Lower lobe of right lung (tissue), 2 donors: ENCODE measurements at regions not wholly inside any gene's neighbourhood (a gene's known extent, or its start where the extent isn't known, plus 50 kb on each side); places are given as distances from the start of the nearest gene placed in this dataset.

Experiments used
- ATAC-seq, 2 donors: fragments of 200-7000 bp; cut with Tn5 transposase; one replicate each; pipeline ENCODE4 v1.9.1; 2020 to 2022; ENCODE audit warnings: mild to moderate bottlenecking in 2 of 2, moderate library complexity in 2 of 2
- DNase-seq: peaks from one replicate; pipeline ENCODE4 v3.0.0-alpha.2; 2020
- H3K27ac ChIP-seq: fragments of 200-600 bp; one replicate; pipeline ENCODE4 v1.8.0; 2022
- H3K27me3 ChIP-seq: fragments of 200-600 bp; one replicate; pipeline ENCODE4 v1.8.0; 2022; ENCODE audit warnings: low read depth
- H3K36me3 ChIP-seq: fragments of 200-600 bp; one replicate; pipeline ENCODE4 v1.8.0; 2022; ENCODE audit warnings: mild to moderate bottlenecking
- H3K4me1 ChIP-seq: fragments of 200-600 bp; one replicate; pipeline ENCODE4 v1.8.0; 2022
- H3K4me3 ChIP-seq: fragments of 200-600 bp; one replicate; pipeline ENCODE4 v1.8.0; 2022; ENCODE audit warnings: mild to moderate bottlenecking
- H3K9me3 ChIP-seq: fragments of 200-600 bp; one replicate; pipeline ENCODE4 v1.8.0; 2022
- CTCF ChIP-seq: fragments of 200-600 bp; IDR thresholded peaks from one replicate; pipeline ENCODE4 v1.8.0; 2022; ENCODE audit warnings: antibody characterized with exemption, mild to moderate bottlenecking
- intact Hi-C: fragments of 100-400 bp; cut with DNase I; formaldehyde crosslinking; loops from one replicate; pipeline ENCODE4 v1.11.0; 2022
- donor health status: DM: no; HTN: yes; CAD: no; lungs with severe emphysema.

- no peak for TF ChIP-seq CTCF
- no peak for DNase-seq
- no peaks in the 10 kb centered on the region for H3K36me3 ChIP-seq
- no peak overlapping the region for H3K4me3 ChIP-seq
- intact Hi-C loops, result no loop called here
- no peaks in the 10 kb centered on the region for H3K27me3 ChIP-seq
- ATAC-seq, result no peak
- peaks cover 11% of the 10 kb centered on the region for H3K4me1 ChIP-seq
- H3K9me3 ChIP-seq, result no peaks in the 10 kb centered on the region
- no peak overlapping the region for H3K27ac ChIP-seq
Measured at GRCh38 chr9:79813258-79813638, 241.5 kb downstream of the TLE4 start.

GRCh38 chr9:79812507-79813257, 240.9 kb downstream of the TLE4 start:
- TF ChIP-seq CTCF, result no peak
- Histone ChIP-seq H3K4me3 (no peak overlapping the region), H3K9me3 (no peaks in the 10 kb centered on the region), H3K36me3 (no peaks in the 10 kb centered on the region), H3K27me3 (no peaks in the 10 kb centered on the region), H3K27ac (no peak overlapping the region), H3K4me1 (peaks cover 11% of the 10 kb centered on the region)
- DNase-seq (no peak), ATAC-seq (no peak)
- intact Hi-C loops, result no loop called here

GRCh38 chr9:79812099-79812498, 240.3 kb downstream of the TLE4 start:
- Histone ChIP-seq H3K27ac (no peak overlapping the region), H3K9me3 (no peaks in the 10 kb centered on the region), H3K27me3 (no peaks in the 10 kb centered on the region), H3K4me1 (peaks cover 11% of the 10 kb centered on the region), H3K36me3 (no peaks in the 10 kb centered on the region), H3K4me3 (no peak overlapping the region)
- intact Hi-C loops, result no loop called here
- ATAC-seq (no peak), DNase-seq (no peak)
- TF ChIP-seq CTCF, result no peak

DNA sequence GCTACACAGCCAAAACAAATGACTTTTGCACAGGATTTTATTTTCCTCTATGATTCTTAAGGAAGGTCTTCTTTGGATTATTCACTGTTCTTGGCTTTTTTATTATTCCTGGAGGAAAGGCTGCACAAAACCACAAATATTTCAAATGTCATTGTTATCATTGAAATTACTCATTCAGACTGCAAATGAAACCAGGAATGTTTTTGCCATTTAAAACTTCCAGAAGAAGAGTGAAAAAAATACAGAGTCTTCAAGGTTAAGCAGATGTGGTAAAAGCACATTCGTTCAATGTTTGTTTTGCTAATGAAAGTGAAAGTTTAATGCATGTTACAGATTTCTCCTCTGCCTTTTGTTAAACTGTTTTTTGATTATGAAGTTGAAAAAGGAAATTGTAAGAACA, 238.2 kb downstream of the TLE4 start:
- no peak overlapping the region for H3K27ac ChIP-seq
- H3K4me3 ChIP-seq, result no peak overlapping the region
- intact Hi-C loops, result no loop called here
- H3K36me3 ChIP-seq, result no peaks in the 10 kb centered on the region
- H3K27me3 ChIP-seq, result no peaks in the 10 kb centered on the region
- H3K4me1 ChIP-seq, result peaks cover 11% of the 10 kb centered on the region
- TF ChIP-seq CTCF, result no peak
- no peak for DNase-seq
- H3K9me3 ChIP-seq, result no peaks in the 10 kb centered on the region
- ATAC-seq, result no peak

DNA sequence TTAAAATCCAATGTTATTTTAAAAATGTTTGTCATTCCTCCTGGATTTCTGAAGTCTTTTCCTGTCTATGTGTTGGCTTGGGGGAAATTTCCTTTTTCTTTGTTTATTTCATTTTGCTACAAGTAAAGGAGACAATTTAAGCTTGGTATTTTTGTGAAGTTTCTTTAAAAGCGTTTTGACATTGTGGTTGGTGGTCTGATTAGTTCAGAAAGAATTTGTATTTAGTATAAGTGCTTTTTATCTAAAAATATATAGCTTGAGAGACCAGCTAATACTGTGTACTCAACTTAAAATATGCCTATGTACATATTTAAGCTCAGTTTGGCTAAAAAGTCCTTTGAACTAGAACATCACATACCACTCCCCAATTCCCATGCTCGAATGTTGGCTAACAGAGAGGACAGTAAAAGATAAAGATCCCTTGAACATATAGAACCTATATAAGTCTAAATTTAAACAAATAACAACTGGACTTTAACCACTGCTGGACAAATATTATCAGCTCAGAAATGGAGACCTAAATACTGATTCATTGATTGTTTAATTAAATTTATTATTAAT, 237.6 kb downstream of the TLE4 start:
- Histone ChIP-seq H3K4me3 (no peak overlapping the region), H3K36me3 (no peaks in the 10 kb centered on the region), H3K27me3 (no peaks in the 10 kb centered on the region), H3K9me3 (no peaks in the 10 kb centered on the region), H3K27ac (no peak overlapping the region), H3K4me1 (peaks cover 11% of the 10 kb centered on the region)
- TF ChIP-seq CTCF, result no peak
- ATAC-seq (no peak), DNase-seq (no peak)
- intact Hi-C loops, result no loop called here
